GM12878 (cell line): ENCODE measurements at regions not wholly inside any gene's neighbourhood (a gene's known extent, or its start where the extent isn't known, plus 50 kb on each side); places are given as distances from the start of the nearest gene placed in this dataset.

Experiments used
- ATAC-seq: fragments of 200-7000 bp; cut with Tn5 transposase; 3 replicates; pipeline ENCODE4 v1.9.1; 2020; ENCODE audit warnings: mild to moderate bottlenecking, moderate library complexity
- BruUV-seq: library from RNA; stranded (reverse); fragments of 400-500 nt; replicated peaks from 2 replicates; lab custom pipeline; 2021; lab: Mats Ljungman, UMichigan
- CTCF ChIA-PET: fragments of 300-600 bp; sonication (Branson Sonifier 250); formaldehyde crosslinking; extraction: SDS; loops from one replicate; lab custom pipeline; 2021; ENCODE audit warnings: inconsistent platforms; lab: Yijun Ruan, JAX
- POLR2A ChIA-PET: fragments of 350-600 bp; formaldehyde crosslinking; extraction: SDS; loops from one replicate; lab custom pipeline; 2021; ENCODE audit warnings: inconsistent platforms; lab: Charles Lee
- RAD21 ChIA-PET: fragments of 300-600 bp; sonication (Branson Sonifier 250); formaldehyde crosslinking; loops from one replicate; lab custom pipeline; 2023; ENCODE audit warnings: antibody characterized with exemption; ENCODE audit not compliant: unreplicated experiment; lab: Charles Lee
- SMC1A ChIA-PET: fragments of 300-600 bp; sonication (Branson Sonifier 250); formaldehyde crosslinking; loops from one replicate; lab custom pipeline; 2023; ENCODE audit not compliant: unreplicated experiment, uncharacterized antibody; lab: Charles Lee
- DNase-seq: peaks from one replicate; pipeline ENCODE4 v3.0.0-alpha.2; 2011; ENCODE audit warnings: low read depth, low spot score
- FAIRE-seq: peaks from 3 replicates; lab custom pipeline; 2011; peaks lifted over from hg19 to GRCh38; lab: Jason Lieb, UNC
- H2AFZ ChIP-seq: 2 replicates; pipeline ENCODE4 v1.6.0; 2011; ENCODE audit warnings: low read depth, low read length, control low read depth; ENCODE audit not compliant: control insufficient read depth
- H3K27ac ChIP-seq: 2 replicates; pipeline ENCODE4 v1.5.1; 2011; ENCODE audit warnings: control low read depth; ENCODE audit not compliant: control insufficient read depth, insufficient read depth
- H3K27me3 ChIP-seq, 2 experiments: replicated peaks in 1 of 2; 2 replicates each; pipeline versions ENCODE4 v1.6.0 to v1.6.1; 2011; ENCODE audit warnings: low read length in 1 of 2; ENCODE audit not compliant: control insufficient read depth in 2 of 2, insufficient read depth in 2 of 2
- H3K36me3 ChIP-seq, 2 experiments: 2 replicates each; pipeline ENCODE4 v1.5.1; 2011; ENCODE audit warnings: low read length in 1 of 2; ENCODE audit not compliant: control insufficient read depth in 2 of 2, insufficient read depth in 2 of 2
- H3K4me1 ChIP-seq: 2 replicates; pipeline ENCODE4 v1.6.1; 2011; ENCODE audit warnings: mild to moderate bottlenecking, low read length, moderate library complexity, mixed read lengths; ENCODE audit not compliant: control insufficient read depth, insufficient read depth
- H3K4me2 ChIP-seq: 2 replicates; pipeline ENCODE4 v1.6.0; 2011; ENCODE audit warnings: control low read depth; ENCODE audit not compliant: control insufficient read depth, insufficient read depth
- H3K4me3 ChIP-seq: fragments of 200-600 bp; sonication (generic); 2 replicates; pipeline ENCODE4 v1.5.1; 2016
- H3K79me2 ChIP-seq: 2 replicates; pipeline ENCODE4 v1.6.0; 2011; ENCODE audit warnings: low read length; ENCODE audit not compliant: control insufficient read depth, insufficient read depth
- H3K9ac ChIP-seq: 2 replicates; pipeline ENCODE4 v1.8.0; 2011; ENCODE audit warnings: low read length, control low read depth, mixed read lengths; ENCODE audit not compliant: control insufficient read depth, insufficient read depth
- H3K9me3 ChIP-seq: replicated peaks from 3 replicates; pipeline ENCODE4 v1.5.1; 2011; ENCODE audit warnings: mild to moderate bottlenecking, low read length; ENCODE audit not compliant: control insufficient read depth, insufficient read depth
- H4K20me1 ChIP-seq: 2 replicates; pipeline ENCODE4 v1.6.0; 2011; ENCODE audit not compliant: control insufficient read depth, insufficient read depth
- MEF2A ChIP-seq: IDR thresholded peaks from 2 replicates; pipeline ENCODE4 v1.6.1; 2011; ENCODE audit warnings: low read depth, mild to moderate bottlenecking, low read length, moderate library complexity; ENCODE audit not compliant: insufficient read depth
- POLR2AphosphoS5 ChIP-seq: IDR thresholded peaks from 2 replicates; pipeline ENCODE4 v1.6.1; 2011; ENCODE audit warnings: mild to moderate bottlenecking, low read length, inconsistent platforms
- RUNX3 ChIP-seq: IDR thresholded peaks from 2 replicates; pipeline ENCODE4 v1.6.1; 2012; ENCODE audit warnings: low read length, inconsistent platforms
- SIX5 ChIP-seq: IDR thresholded peaks from 2 replicates; pipeline ENCODE4 v1.6.1; 2011; ENCODE audit warnings: mild to moderate bottlenecking, low read depth, low read length, moderate library complexity; ENCODE audit not compliant: severe bottlenecking
- SMARCA5 ChIP-seq: fragments of 450-650 bp; IDR thresholded peaks from 2 replicates; pipeline ENCODE4 v1.6.1; 2017; ENCODE audit warnings: mild to moderate bottlenecking
- SPI1 ChIP-seq: IDR thresholded peaks from 2 replicates; pipeline ENCODE4 v1.6.1; 2011; ENCODE audit warnings: low read depth, mild to moderate bottlenecking, low read length, moderate library complexity, borderline replicate concordance; ENCODE audit not compliant: insufficient read depth
- whole genome bisulfite sequencing: methylation state at CpG from one replicate; pipeline ENCODE4 v1.1.6; 2016; ENCODE audit warnings: low lambda C conversion rate; ENCODE audit not compliant: insufficient replicate concordance, insufficient coverage; ENCODE audit errors: missing lambda C conversion rate; 5-methylcytosine and 5-hydroxymethylcytosine counted together
- in situ Hi-C: fragments of 300-500 bp; cut with MboI; formaldehyde crosslinking; loops from 9 replicates; pipeline ENCODE4 v1.14.3; 2018; ENCODE audit warnings: mixed read lengths
- intact Hi-C: fragments of 100-400 bp; cut with micrococcal nuclease; formaldehyde crosslinking; loops from one replicate; pipeline ENCODE4 v1.14.2; 2022; ENCODE audit not compliant: unreplicated experiment

GRCh38 chr4:176436293-176436973 is 116.7 kb downstream of the SPCS3 start:
- no peak overlapping the region for H3K4me2 ChIP-seq
- 0 out of 2 replicates have a peak, but pooled peaks have one; percentile 42 for TF ChIP-seq MEF2A
- TF ChIP-seq SMARCA5: no peak
- peak; percentile 82 for TF ChIP-seq RUNX3
- TF ChIP-seq SPI1: peak; percentile 29; the same call in 1 of the 2 replicates
- no peak for TF ChIP-seq SIX5
- TF ChIP-seq POLR2AphosphoS5: no peak
- in situ Hi-C loops: no loop called here
- POLR2A ChIA-PET: no interaction called here
- FAIRE-seq (no peak), DNase-seq (no peak), ATAC-seq (peak; percentile 44)
- intact Hi-C loops: no loop called here
- no peaks in the 10 kb centered on the region for H4K20me1 ChIP-seq
- BruUV-seq: no TSS peak
- RAD21 ChIA-PET: no interaction called here
- no peak overlapping the region for H3K27ac ChIP-seq
- CTCF ChIA-PET: no interaction called here
- WGBS: 38% methylated on average over 5 of the region's 5 CpGs
- SMC1A ChIA-PET: interaction anchor here (1.1 to 1.9 kb wide), 4 partner anchors 9 to 25 kb away, joined by 3 to 5 read pairs (median 5); no protein-coding TSS in a partner anchor
- H3K9ac ChIP-seq: no peak overlapping the region
- peaks cover 6% of the 10 kb centered on the region for H3K4me1 ChIP-seq
- H3K4me3 ChIP-seq: no peak overlapping the region
- H3K27me3 ChIP-seq: no peaks in the 10 kb centered on the region
- no peaks in the 10 kb centered on the region for H3K36me3 ChIP-seq
- H3K9me3 ChIP-seq: no peaks in the 10 kb centered on the region; the same call in 1 of the 3 replicates
- H2AFZ ChIP-seq: peak overlapping the region; percentile 21; the same call in 1 of the 2 replicates
- no peaks in the 10 kb centered on the region for H3K79me2 ChIP-seq

- Histone ChIP-seq H3K9ac (no peak overlapping the region), H3K36me3 (no peaks in the 10 kb centered on the region), H3K27me3 (no peaks in the 10 kb centered on the region), H3K4me3 (no peak overlapping the region), H3K79me2 (no peaks in the 10 kb centered on the region), H3K27ac (no peak overlapping the region), H3K4me1 (peaks cover 6% of the 10 kb centered on the region), H3K4me2 (no peak overlapping the region)
- intact Hi-C loops: no loop called here
- ChIA-PET SMC1A (interaction anchor here (1.2 kb wide), 1 partner anchor 8 kb away, joined by 5 read pairs; no protein-coding TSS in a partner anchor), CTCF (interaction anchor here (0.6 kb wide), 1 partner anchor 262 kb away, joined by 3 read pairs; no protein-coding TSS in a partner anchor), POLR2A (no interaction called here)
- in situ Hi-C loops: no loop called here
- no peak for TF ChIP-seq POLR2AphosphoS5
- TF ChIP-seq MEF2A: no peak
- 0 out of 2 replicates have a peak, but pooled peaks have one; percentile 6 for TF ChIP-seq RUNX3
- TF ChIP-seq, all 136 proteins: peak for 1
- Histone ChIP-seq H4K20me1 (no peaks in the 10 kb centered on the region), H2AFZ (peak overlapping the region; percentile 15), H3K9me3 (no peaks in the 10 kb centered on the region; the same call in 1 of the 3 replicates)
- DNase-seq (no peak), ATAC-seq (no peak), FAIRE-seq (no peak)
- RAD21 ChIA-PET: no interaction called here
- 31% methylated on average over 1 of the region's 1 CpG for WGBS
- no TSS peak for BruUV-seq
Measured at GRCh38 chr4:176437756-176438155, 118.0 kb downstream of the SPCS3 start.
